HG02798 (cell line): ENCODE measurements at regions not wholly inside any gene's neighbourhood (a gene's known extent, or its start where the extent isn't known, plus 50 kb on each side); places are given as distances from the start of the nearest gene placed in this dataset.
"Not testable (repeated sequence)": the region's sequence is repeated elsewhere in the genome, so short reads cannot be mapped to it uniquely, and the experiment has no call there.

Experiments used
- ATAC-seq: cut with Tn5 transposase; IDR thresholded peaks from one replicate; pipeline ENCODE4 v1.9.1; 2021; ENCODE audit warnings: mild to moderate bottlenecking; ENCODE audit not compliant: unreplicated experiment, poor library complexity

GRCh38 chrX:35562395-35562794 lies 235.7 kb upstream of the MAGEB16 start:
- ATAC-seq, result no peak

GRCh38 chrX:35590210-35590609 lies 207.9 kb upstream of the MAGEB16 start:
- ATAC-seq, result no peak

GRCh38 chrX:35611562-35611961 lies 186.6 kb upstream of the MAGEB16 start:
- ATAC-seq, result not testable (repeated sequence)

- no peak for ATAC-seq
Measured at GRCh38 chrX:35617836-35618235, 180.3 kb upstream of the MAGEB16 start.

- ATAC-seq, result no peak
Measured at GRCh38 chrX:35622040-35622439, 176.1 kb upstream of the MAGEB16 start.

DNA sequence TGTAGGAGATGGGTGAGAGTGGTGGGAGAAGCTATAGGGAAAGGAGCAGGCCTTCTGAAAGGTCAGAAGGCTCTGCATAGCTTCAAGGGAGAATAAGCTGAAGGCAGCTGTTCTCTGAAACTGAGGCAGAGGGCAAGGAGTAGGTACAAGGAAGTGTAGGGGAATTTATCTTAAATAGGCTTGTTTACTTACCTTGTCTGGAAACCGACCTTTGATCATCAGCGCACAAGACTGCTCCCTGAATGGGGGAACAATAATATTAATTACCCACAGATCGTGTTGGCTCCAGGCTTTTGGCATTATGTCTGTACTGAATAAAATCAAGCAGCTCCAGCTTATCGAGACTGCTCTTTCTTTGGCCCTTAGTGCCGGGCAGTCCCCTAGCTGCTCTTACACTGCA lies 175.5 kb upstream of the MAGEB16 start:
- ATAC-seq, result no peak

DNA sequence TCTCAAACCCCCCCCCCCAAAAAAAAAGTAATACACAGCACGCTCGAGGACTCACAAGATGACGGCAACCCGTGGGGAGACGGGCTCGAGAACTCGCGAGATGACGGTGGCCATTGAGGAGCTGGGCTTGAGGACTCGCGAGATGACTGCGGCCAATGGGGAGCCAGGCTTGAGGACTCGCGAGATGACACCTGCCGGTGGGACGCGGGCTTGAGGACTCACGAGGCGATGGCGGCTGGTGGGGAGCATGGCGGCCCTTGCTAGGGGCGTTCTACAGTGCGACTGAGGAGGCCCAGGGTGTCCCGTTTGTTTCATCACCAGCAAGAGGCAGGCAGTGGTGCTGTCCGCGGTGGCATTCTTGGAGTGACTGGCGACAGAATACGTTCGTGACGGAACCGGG lies 172.4 kb upstream of the MAGEB16 start:
- no peak for ATAC-seq

GRCh38 chrX:35626124-35626523 lies 172.0 kb upstream of the MAGEB16 start:
- no peak for ATAC-seq

DNA sequence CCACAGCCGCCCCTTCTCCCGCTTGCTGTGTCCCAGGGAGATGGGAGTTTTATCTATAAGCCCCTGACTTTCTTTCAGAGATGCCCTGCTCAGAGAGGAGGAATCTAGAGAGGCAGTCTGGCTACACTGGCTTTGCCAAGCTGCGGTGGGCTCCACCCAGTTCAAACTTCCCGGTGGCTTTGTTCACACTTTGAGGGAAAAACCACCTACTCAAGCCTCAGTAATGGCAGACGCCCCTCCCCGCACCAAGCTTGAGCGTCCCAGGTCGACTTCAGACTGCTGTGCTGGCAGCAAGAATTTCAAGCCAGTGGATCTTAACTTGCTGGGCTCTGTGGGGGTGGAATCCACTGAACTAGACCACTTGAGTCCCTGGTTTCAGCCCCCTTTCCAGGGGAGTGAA lies 162.2 kb upstream of the MAGEB16 start:
- not testable (repeated sequence) for ATAC-seq

DNA sequence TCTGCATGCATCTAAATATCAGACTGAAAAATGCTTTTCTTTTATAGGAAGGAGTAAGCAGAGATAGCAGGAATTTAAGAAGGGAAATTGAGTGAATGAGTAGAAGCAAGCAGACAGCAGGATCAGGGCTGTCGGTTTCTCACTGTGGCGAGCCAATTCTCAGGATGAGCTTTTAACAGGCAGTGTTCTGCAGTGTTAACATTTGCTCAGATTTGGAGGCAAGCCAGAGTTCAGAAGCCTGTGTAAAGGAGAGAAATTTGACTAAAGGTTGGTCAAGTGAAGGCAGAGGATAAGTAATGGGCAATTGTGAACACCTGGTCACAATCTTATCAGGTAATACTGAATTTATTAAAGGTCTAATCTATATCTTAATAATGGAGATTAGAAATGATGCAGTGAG lies 133.3 kb upstream of the MAGEB16 start:
- ATAC-seq, result no peak

GRCh38 chrX:35665311-35665710 lies 132.8 kb upstream of the MAGEB16 start:
- ATAC-seq, result no peak

- no peak for ATAC-seq
Measured at GRCh38 chrX:35670889-35671288, 127.3 kb upstream of the MAGEB16 start.

DNA sequence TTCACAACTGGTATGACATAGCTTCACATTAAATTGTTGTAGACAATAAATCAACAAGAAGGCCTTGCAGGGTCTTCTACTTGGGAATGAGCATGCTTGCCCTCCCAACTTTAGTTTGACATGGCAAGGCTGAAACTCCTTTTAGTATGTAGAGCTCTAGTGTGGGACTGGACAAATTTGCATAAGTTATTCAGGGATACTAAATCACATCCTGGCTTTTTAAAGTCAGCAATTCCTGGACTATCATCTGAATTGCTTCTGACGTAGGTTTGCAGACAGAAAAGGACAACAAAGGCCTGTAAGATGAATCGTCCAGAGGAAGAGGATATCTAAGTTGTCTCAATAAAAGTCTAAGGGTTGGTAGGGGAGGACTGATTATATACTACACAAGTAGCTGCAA lies 123.0 kb upstream of the MAGEB16 start:
- ATAC-seq, result no peak

DNA sequence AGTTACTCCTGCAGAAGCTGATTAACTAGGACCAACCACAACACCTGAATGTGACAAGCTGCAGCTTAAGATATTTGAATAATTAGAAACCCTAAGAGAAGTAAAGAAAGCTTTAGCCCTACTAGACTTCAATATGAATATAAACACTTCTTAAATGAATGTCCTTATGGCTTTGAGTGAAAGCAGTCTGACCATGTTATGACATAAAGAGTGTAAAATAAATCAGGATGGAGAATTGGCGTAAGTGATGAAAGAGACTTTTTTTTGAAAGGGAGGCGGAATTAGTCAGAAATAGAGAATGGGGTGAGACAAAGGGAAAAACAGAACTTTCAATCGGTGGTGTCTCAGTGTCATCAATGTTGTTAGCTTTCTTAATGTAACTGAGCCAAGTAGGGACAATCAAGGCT lies 117.2 kb upstream of the MAGEB16 start:
- no peak for ATAC-seq

DNA sequence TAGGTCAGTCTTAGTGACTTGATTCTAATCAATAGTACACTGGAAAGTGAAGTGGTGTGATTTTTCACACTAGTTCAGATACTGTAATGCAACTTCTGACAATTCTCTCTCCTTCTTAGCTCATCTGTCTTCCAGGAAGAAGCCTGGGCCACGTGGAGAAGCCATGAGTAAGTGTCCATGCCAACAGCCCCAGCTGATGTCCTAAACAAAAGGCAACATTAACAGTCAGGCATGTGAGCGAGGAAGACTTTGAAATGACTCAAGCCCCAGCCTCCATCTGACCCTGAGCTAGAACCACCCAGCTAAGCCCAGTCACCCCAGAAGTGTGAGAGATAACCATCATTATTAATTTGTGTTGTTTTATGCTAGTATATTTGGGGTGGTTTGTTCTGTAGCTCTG lies 115.7 kb upstream of the MAGEB16 start:
- ATAC-seq, result no peak

- ATAC-seq, result no peak
Measured at GRCh38 chrX:35696760-35697234, 101.3 kb upstream of the MAGEB16 start.

- ATAC-seq, result no peak
Measured at GRCh38 chrX:35699642-35700041, 98.5 kb upstream of the MAGEB16 start.

GRCh38 chrX:35700121-35700520 lies 98.0 kb upstream of the MAGEB16 start:
- ATAC-seq, result no peak

- ATAC-seq, result no peak
Measured at GRCh38 chrX:35711281-35711680, 86.9 kb upstream of the MAGEB16 start.

GRCh38 chrX:35722128-35722527 lies 76.0 kb upstream of the MAGEB16 start:
- ATAC-seq, result no peak

- no peak for ATAC-seq
Measured at GRCh38 chrX:35726176-35726575, 72.0 kb upstream of the MAGEB16 start.

DNA sequence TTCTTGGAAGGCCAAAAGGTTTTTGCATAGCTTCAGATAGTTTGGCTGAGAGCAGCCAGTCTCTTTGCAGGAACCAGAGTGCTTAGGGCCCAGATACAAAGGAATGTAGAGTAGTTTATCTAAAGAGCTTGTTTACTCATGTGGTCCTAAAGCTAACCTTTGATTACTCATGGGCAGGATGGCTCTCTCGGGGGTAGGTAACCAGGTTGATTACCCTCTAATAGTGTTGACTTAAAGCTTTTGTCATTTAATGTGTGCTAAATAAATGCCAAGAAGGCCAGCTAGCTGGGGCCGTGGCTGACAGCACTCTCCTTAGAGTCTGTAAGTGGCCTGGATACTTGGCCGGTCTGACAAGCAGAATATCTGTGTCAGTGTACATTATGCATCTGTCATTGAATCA lies 69.7 kb upstream of the MAGEB16 start:
- ATAC-seq, result no peak

GRCh38 chrX:35733879-35734278 lies 64.3 kb upstream of the MAGEB16 start:
- no peak for ATAC-seq
